ENCODE measurements at regions not wholly inside any gene's neighbourhood (a gene's known extent, or its start where the extent isn't known, plus 50 kb on each side); places are given as distances from the start of the nearest gene placed in this dataset.

DNA sequence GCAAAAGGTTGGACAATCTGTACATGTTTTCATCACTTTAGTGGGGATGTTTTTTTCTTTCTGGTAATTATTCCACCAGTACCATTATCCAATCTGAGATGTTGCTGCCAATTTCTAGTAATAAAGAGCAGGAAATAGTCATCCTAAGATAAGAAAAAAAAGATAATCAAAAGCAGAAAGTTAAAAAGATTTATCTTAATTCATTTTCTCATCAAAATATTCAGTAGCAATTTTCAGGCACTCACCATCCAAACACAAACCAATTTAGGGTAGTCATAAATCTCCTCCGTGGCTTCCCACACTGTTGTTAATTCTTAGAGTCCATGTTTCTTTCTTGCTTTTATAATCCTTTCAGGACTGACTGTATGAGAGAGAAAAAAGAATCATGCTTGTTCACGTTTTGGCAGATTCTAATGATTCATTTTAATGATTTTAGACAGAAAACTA is 263.7 kb upstream of the UGT8 start:
- H3K27ac ChIP-seq (ENCODE audit: low read length in 2 of 2): no peak overlapping the region
- no peaks in the 10 kb centered on the region for H3K4me1 Mint-ChIP-seq
- no peaks in the 10 kb centered on the region for H4K20me1 ChIP-seq (ENCODE audit: control insufficient read depth, insufficient read depth, low read length, poor library complexity, severe bottlenecking)
- no peaks in the 10 kb centered on the region for H3K4me1 ChIP-seq (ENCODE audit: control insufficient read depth in 2 of 2, insufficient read depth in 2 of 2, low read length in 2 of 2)
- WGBS (ENCODE audit: insufficient coverage): 0% methylated on average over 1 of the region's 2 CpGs
- no peak overlapping the region for H2AFZ ChIP-seq (ENCODE audit: insufficient read depth, low read depth, low read length, poor library complexity, severe bottlenecking)
- H3K9ac ChIP-seq (ENCODE audit: low read length): no peak overlapping the region
- H3K27ac Mint-ChIP-seq: no peak overlapping the region
- ATAC-seq (ENCODE audit: low read depth): no peak
- TF ChIP-seq, protein P1, sequence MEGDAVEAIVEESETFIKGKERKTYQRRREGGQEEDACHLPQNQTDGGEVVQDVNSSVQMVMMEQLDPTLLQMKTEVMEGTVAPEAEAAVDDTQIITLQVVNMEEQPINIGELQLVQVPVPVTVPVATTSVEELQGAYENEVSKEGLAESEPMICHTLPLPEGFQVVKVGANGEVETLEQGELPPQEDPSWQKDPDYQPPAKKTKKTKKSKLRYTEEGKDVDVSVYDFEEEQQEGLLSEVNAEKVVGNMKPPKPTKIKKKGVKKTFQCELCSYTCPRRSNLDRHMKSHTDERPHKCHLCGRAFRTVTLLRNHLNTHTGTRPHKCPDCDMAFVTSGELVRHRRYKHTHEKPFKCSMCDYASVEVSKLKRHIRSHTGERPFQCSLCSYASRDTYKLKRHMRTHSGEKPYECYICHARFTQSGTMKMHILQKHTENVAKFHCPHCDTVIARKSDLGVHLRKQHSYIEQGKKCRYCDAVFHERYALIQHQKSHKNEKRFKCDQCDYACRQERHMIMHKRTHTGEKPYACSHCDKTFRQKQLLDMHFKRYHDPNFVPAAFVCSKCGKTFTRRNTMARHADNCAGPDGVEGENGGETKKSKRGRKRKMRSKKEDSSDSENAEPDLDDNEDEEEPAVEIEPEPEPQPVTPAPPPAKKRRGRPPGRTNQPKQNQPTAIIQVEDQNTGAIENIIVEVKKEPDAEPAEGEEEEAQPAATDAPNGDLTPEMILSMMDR (IDR thresholded peaks at IDR 0.05): no peak
- no peak for TF ChIP-seq EZH2 (IDR thresholded peaks at IDR 0.05; ENCODE audit: borderline replicate concordance, insufficient read depth, low read depth, low read length, poor library complexity, severe bottlenecking)
- ChIA-PET CTCF (no interaction called here), POLR2A (no interaction called here)
- H3K9me3 ChIP-seq (ENCODE audit: control extremely low read depth in 1 of 3, control insufficient read depth in 2 of 3, insufficient read depth in 1 of 3, low read length in 2 of 3): peaks cover 0 to 1% (median 0%) of the 10 kb centered on the region in 3 donors
- no peak overlapping the region for H3K4me3 Mint-ChIP-seq
- no peak overlapping the region for H3K4me2 ChIP-seq (replicated peaks; ENCODE audit: low read depth, low read length, poor library complexity, severe bottlenecking)
- no peak overlapping the region for H3K4me3 ChIP-seq (ENCODE audit: control extremely low read depth in 1 of 5, extremely low read depth in 1 of 5, insufficient read depth in 1 of 5, low read depth in 2 of 5, low read length in 4 of 5)
- DNase-seq: no peak
- H3K36me3 ChIP-seq (replicated peaks in 1 of 2; ENCODE audit: control extremely low read depth in 1 of 2, control insufficient read depth in 1 of 2, extremely low read depth in 1 of 2, insufficient read depth in 2 of 2, low read length in 1 of 2): no peaks in the 10 kb centered on the region
- peaks cover 0 to 2% (median 0%) of the 10 kb centered on the region in 4 experiments for H3K27me3 ChIP-seq (replicated peaks in 1 of 4; ENCODE audit: control extremely low read depth in 1 of 4, control insufficient read depth in 3 of 4, insufficient read depth in 4 of 4, low read length in 3 of 4)
- peaks cover 3% of the 10 kb centered on the region for H3K27me3 Mint-ChIP-seq
- peaks cover 1% of the 10 kb centered on the region for H3K9me3 Mint-ChIP-seq (ENCODE audit: insufficient read depth)
- H3K79me2 ChIP-seq (ENCODE audit: control insufficient read depth, insufficient read depth, low read length): no peaks in the 10 kb centered on the region
- intact Hi-C loops (cut with micrococcal nuclease): no loop called here

DNA sequence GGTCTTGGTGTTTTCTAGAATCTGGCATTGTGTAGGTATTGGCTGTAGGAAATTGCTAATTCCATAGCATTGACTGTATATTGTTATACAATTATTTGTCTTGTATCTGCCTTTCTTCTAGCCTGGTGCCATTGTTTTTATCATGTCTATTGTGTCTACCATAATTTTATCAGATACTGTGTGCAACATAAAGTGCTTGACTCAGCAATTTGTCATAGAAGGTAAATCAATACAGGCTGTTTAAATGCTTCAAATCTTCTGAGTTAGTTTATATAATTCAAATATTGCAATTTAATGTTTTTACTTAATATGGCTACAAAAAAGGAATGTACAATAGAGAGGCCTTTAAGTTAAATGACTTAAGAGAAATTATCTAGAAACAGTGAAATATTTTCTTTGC is 263.3 kb upstream of the UGT8 start:
- Histone ChIP-seq H2AFZ (ENCODE audit: insufficient read depth, low read depth, low read length, poor library complexity, severe bottlenecking) (no peak overlapping the region), H3K4me1 (ENCODE audit: control insufficient read depth in 2 of 2, insufficient read depth in 2 of 2, low read length in 2 of 2) (no peaks in the 10 kb centered on the region), H3K9me3 (ENCODE audit: control extremely low read depth in 1 of 3, control insufficient read depth in 2 of 3, insufficient read depth in 1 of 3, low read length in 2 of 3) (peaks cover 0 to 1% (median 0%) of the 10 kb centered on the region in 3 donors), H3K27ac (ENCODE audit: low read length in 2 of 2) (no peak overlapping the region), H3K36me3 (replicated peaks in 1 of 2; ENCODE audit: control extremely low read depth in 1 of 2, control insufficient read depth in 1 of 2, extremely low read depth in 1 of 2, insufficient read depth in 2 of 2, low read length in 1 of 2) (no peaks in the 10 kb centered on the region), H3K4me2 (replicated peaks; ENCODE audit: low read depth, low read length, poor library complexity, severe bottlenecking) (no peak overlapping the region), H3K9ac (ENCODE audit: low read length) (no peak overlapping the region), H3K27me3 (replicated peaks in 1 of 4; ENCODE audit: control extremely low read depth in 1 of 4, control insufficient read depth in 3 of 4, insufficient read depth in 4 of 4, low read length in 3 of 4) (peaks cover 0 to 2% (median 0%) of the 10 kb centered on the region in 4 experiments), H3K4me3 (ENCODE audit: control extremely low read depth in 1 of 5, extremely low read depth in 1 of 5, insufficient read depth in 1 of 5, low read depth in 2 of 5, low read length in 4 of 5) (no peak overlapping the region), H3K79me2 (ENCODE audit: control insufficient read depth, insufficient read depth, low read length) (no peaks in the 10 kb centered on the region), H4K20me1 (ENCODE audit: control insufficient read depth, insufficient read depth, low read length, poor library complexity, severe bottlenecking) (no peaks in the 10 kb centered on the region)
- CTCF ChIA-PET: no interaction called here
- Mint-ChIP-seq H3K27ac (no peak overlapping the region), H3K9me3 (ENCODE audit: insufficient read depth) (peaks cover 1% of the 10 kb centered on the region), H3K4me1 (no peaks in the 10 kb centered on the region), H3K27me3 (peaks cover 5% of the 10 kb centered on the region), H3K4me3 (no peak overlapping the region)
- ATAC-seq (ENCODE audit: low read depth) (no peak), DNase-seq (no peak)
- TF ChIP-seq, protein P1 (IDR thresholded peaks at IDR 0.05): no peak
- TF ChIP-seq EZH2 (IDR thresholded peaks at IDR 0.05; ENCODE audit: borderline replicate concordance, insufficient read depth, low read depth, low read length, poor library complexity, severe bottlenecking): no peak
- POLR2A ChIA-PET: no interaction called here
- intact Hi-C loops (cut with micrococcal nuclease): no loop called here
